B cell (primary cell): ENCODE measurements at regions not wholly inside any gene's neighbourhood (a gene's known extent, or its start where the extent isn't known, plus 50 kb on each side); places are given as distances from the start of the nearest gene placed in this dataset.

ENCODE experiments used
- CTCF ChIP-seq: fragments of 200-600 bp; IDR thresholded peaks from one replicate; pipeline ENCODE4 v1.8.0; 2022; ENCODE audit warnings: antibody characterized with exemption, mild to moderate bottlenecking
- EZH2 ChIP-seq: IDR thresholded peaks from 2 replicates; pipeline ENCODE4 v1.6.1; 2012; ENCODE audit warnings: borderline replicate concordance, low read depth, mild to moderate bottlenecking, moderate library complexity, low read length; ENCODE audit not compliant: insufficient read depth, poor library complexity, severe bottlenecking

- no peak for TF ChIP-seq CTCF
- no peak for TF ChIP-seq EZH2
These were observed 217.6 kb upstream of the SFSWAP start for GRCh38 chr12:131493068-131493826.
